Tibial nerve (tissue), 3 donors: ENCODE measurements at regions not wholly inside any gene's neighbourhood (a gene's known extent, or its start where the extent isn't known, plus 50 kb on each side); places are given as distances from the start of the nearest gene placed in this dataset.

Source experiments
- POLR2A ChIP-seq, 2 donors: fragments of 450-650 bp; IDR thresholded peaks; one replicate each; pipeline ENCODE4 v1.6.1; 2017; ENCODE audit warnings: antibody characterized with exemption in 2 of 2, mild to moderate bottlenecking in 2 of 2, moderate library complexity in 2 of 2
- TF ChIP-seq, protein P1 (sequence below), 5 experiments: fragments of 200-600 bp in 3 of 5; fragments of 450-650 bp in 2 of 5; sonication (generic) in 3 of 5; IDR thresholded peaks; one replicate each; pipeline ENCODE4 v1.5.1; 2016 to 2019; ENCODE audit warnings: antibody characterized with exemption in 5 of 5, mild to moderate bottlenecking in 3 of 5, moderate library complexity in 2 of 5

DNA sequence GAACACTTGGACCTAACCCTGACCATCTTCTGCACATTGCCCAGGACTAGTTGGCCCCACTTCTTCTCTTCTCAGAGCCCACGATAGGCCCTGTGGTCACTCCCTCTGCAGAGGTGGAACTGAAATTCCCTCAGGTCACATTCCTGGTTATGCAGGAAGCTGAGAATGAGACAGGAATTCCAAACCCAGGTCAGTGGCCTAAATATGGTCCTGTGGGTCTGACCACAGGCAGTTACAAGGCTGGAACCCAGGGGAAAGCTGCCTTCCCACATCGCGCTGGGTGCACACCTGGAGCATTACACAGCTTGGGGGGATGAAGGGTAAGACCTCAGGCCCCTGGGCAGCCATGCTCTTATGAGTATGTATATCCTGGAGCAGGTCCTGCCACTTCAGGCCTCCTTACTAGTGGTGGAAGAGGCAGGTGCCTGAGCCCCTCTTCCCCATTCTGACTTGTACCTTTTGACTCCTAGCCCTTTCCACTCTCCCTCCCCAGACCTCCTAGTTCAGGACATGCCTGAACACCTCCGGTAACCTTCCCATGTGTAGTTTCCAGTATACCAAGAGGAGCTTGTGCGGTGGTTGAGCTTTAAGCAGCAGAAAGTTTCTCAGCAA is 173.5 kb downstream of the ASMT start:
- TF ChIP-seq, protein P1, sequence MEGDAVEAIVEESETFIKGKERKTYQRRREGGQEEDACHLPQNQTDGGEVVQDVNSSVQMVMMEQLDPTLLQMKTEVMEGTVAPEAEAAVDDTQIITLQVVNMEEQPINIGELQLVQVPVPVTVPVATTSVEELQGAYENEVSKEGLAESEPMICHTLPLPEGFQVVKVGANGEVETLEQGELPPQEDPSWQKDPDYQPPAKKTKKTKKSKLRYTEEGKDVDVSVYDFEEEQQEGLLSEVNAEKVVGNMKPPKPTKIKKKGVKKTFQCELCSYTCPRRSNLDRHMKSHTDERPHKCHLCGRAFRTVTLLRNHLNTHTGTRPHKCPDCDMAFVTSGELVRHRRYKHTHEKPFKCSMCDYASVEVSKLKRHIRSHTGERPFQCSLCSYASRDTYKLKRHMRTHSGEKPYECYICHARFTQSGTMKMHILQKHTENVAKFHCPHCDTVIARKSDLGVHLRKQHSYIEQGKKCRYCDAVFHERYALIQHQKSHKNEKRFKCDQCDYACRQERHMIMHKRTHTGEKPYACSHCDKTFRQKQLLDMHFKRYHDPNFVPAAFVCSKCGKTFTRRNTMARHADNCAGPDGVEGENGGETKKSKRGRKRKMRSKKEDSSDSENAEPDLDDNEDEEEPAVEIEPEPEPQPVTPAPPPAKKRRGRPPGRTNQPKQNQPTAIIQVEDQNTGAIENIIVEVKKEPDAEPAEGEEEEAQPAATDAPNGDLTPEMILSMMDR (IDR thresholded peaks at IDR 0.05), result no peak
- no peak for TF ChIP-seq POLR2A (IDR thresholded peaks at IDR 0.05)
